SK-N-SH treated with all-trans-retinoic acid at 6 μM for 48 hours (cell line): ENCODE measurements at regions not wholly inside any gene's neighbourhood (a gene's known extent, or its start where the extent isn't known, plus 50 kb on each side); places are given as distances from the start of the nearest gene placed in this dataset.

ENCODE experiments used
- ARNTL ChIP-seq: fragments of 450-650 bp; formaldehyde crosslinking; IDR thresholded peaks from 2 replicates; pipeline ENCODE4 v1.5.0; 2020; ENCODE audit warnings: low read depth, mild to moderate bottlenecking, moderate library complexity, borderline replicate concordance
- CREB5 ChIP-seq: fragments of 250-450 bp; sonication (Bioruptor Pico); IDR thresholded peaks from 2 replicates; pipeline ENCODE4 v1.5.1; 2020; ENCODE audit warnings: low read depth, mild to moderate bottlenecking, moderate library complexity
- CSDC2 ChIP-seq: fragments of 250-450 bp; sonication (Bioruptor Pico); IDR thresholded peaks from 2 replicates; pipeline ENCODE4 v1.5.0; 2020; ENCODE audit warnings: mild to moderate bottlenecking, moderate library complexity
- CSRNP3 ChIP-seq: fragments of 250-450 bp; sonication (Bioruptor Pico); IDR thresholded peaks from 2 replicates; pipeline ENCODE4 v1.5.1; 2021; ENCODE audit warnings: mild to moderate bottlenecking, moderate library complexity
- ESRRG ChIP-seq: fragments of 250-450 bp; sonication (Bioruptor Pico); IDR thresholded peaks from 2 replicates; pipeline ENCODE4 v1.6.1; 2021; ENCODE audit warnings: mild to moderate bottlenecking
- ISL1 ChIP-seq: fragments of 250-450 bp; sonication (Bioruptor Pico); IDR thresholded peaks from 2 replicates; pipeline ENCODE4 v2.1.2; 2022; ENCODE audit warnings: mild to moderate bottlenecking, moderate library complexity
- PATZ1 ChIP-seq: fragments of 250-450 bp; sonication (Bioruptor Pico); IDR thresholded peaks from 2 replicates; pipeline ENCODE4 v1.8.0; 2020; ENCODE audit warnings: mild to moderate bottlenecking, moderate library complexity, borderline replicate concordance
- PPARA ChIP-seq: fragments of 250-450 bp; sonication (Bioruptor Pico); IDR thresholded peaks from 2 replicates; pipeline ENCODE4 v1.5.0; 2020; ENCODE audit warnings: mild to moderate bottlenecking, borderline replicate concordance
- RARB ChIP-seq: fragments of 250-450 bp; sonication (Bioruptor Pico); IDR thresholded peaks from 2 replicates; pipeline ENCODE4 v1.8.0; 2021; ENCODE audit warnings: mild to moderate bottlenecking, moderate library complexity
- ZC3H10 ChIP-seq: fragments of 250-450 bp; sonication (Bioruptor Pico); IDR thresholded peaks from 2 replicates; pipeline ENCODE4 v1.5.1; 2021; ENCODE audit warnings: mild to moderate bottlenecking, moderate library complexity
- ZFP3 ChIP-seq: fragments of 250-450 bp; sonication (Bioruptor Pico); IDR thresholded peaks from 2 replicates; pipeline ENCODE4 v1.5.0; 2020; ENCODE audit warnings: mild to moderate bottlenecking, moderate library complexity
- TF ChIP-seq, protein P1 (sequence below): fragments of 250-450 bp; sonication (Bioruptor Pico); IDR thresholded peaks from 2 replicates; pipeline ENCODE4 v1.8.0; 2021; ENCODE audit warnings: low read depth, mild to moderate bottlenecking, moderate library complexity, borderline replicate concordance

GRCh38 chr2:7618031-7618430, 700.8 kb downstream of the RNF144A start:
- TF ChIP-seq ARNTL (no peak), ISL1 (CRISPR knock-in tag) (no peak), RARB (CRISPR knock-in tag) (no peak), PPARA (CRISPR knock-in tag) (no peak), CSRNP3 (no peak), ESRRG (CRISPR knock-in tag) (no peak), ZFP3 (CRISPR knock-in tag) (no peak), CREB5 (CRISPR knock-in tag) (no peak), ZC3H10 (CRISPR knock-in tag) (no peak), PATZ1 (CRISPR knock-in tag) (no peak), CSDC2 (CRISPR knock-in tag) (no peak)
- TF ChIP-seq, protein P1, sequence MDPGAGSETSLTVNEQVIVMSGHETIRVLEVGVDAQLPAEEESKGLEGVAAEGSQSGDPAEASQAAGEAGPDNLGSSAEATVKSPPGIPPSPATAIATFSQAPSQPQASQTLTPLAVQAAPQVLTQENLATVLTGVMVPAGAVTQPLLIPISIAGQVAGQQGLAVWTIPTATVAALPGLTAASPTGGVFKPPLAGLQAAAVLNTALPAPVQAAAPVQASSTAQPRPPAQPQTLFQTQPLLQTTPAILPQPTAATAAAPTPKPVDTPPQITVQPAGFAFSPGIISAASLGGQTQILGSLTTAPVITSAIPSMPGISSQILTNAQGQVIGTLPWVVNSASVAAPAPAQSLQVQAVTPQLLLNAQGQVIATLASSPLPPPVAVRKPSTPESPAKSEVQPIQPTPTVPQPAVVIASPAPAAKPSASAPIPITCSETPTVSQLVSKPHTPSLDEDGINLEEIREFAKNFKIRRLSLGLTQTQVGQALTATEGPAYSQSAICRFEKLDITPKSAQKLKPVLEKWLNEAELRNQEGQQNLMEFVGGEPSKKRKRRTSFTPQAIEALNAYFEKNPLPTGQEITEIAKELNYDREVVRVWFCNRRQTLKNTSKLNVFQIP (CRISPR knock-in tag): no peak
